AG04450 (cell line): ENCODE measurements at regions not wholly inside any gene's neighbourhood (a gene's known extent, or its start where the extent isn't known, plus 50 kb on each side); places are given as distances from the start of the nearest gene placed in this dataset.

Experiments
- CTCF ChIA-PET: fragments of 300-600, 350-600 bp; formaldehyde crosslinking; extraction: SDS; loops from one replicate; lab custom pipeline; 2022; ENCODE audit warnings: antibody characterized with exemption, inconsistent platforms; lab: Charles Lee
- POLR2A ChIA-PET: fragments of 350-600 bp; formaldehyde crosslinking; extraction: SDS; loops from one replicate; lab custom pipeline; 2021; ENCODE audit warnings: antibody characterized with exemption, inconsistent platforms; lab: Yijun Ruan, JAX
- DNase-seq: peaks from one replicate; pipeline ENCODE4 v3.0.0-alpha.2; 2011; ENCODE audit warnings: low read depth, low spot score
- H3K27ac ChIP-seq: one replicate; pipeline ENCODE4 v1.5.1; 2012; ENCODE audit warnings: low read depth, low read length, control low read depth
- H3K27me3 ChIP-seq: one replicate; pipeline ENCODE4 v1.6.0; 2012; ENCODE audit warnings: low read length; ENCODE audit not compliant: control insufficient read depth, insufficient read depth
- H3K4me3 ChIP-seq: 2 replicates; pipeline ENCODE4 v1.5.1; 2011; ENCODE audit warnings: mild to moderate bottlenecking, low read depth, low read length, control low read depth
- H3K9me3 ChIP-seq: 2 replicates; pipeline ENCODE4 v1.5.1; 2012; ENCODE audit warnings: low read length; ENCODE audit not compliant: control insufficient read depth, insufficient read depth
- TF ChIP-seq, protein P1 (sequence below): IDR thresholded peaks from 2 replicates; pipeline ENCODE4 v1.5.1; 2011; ENCODE audit warnings: low read depth, low read length, control low read depth, inconsistent platforms

DNA sequence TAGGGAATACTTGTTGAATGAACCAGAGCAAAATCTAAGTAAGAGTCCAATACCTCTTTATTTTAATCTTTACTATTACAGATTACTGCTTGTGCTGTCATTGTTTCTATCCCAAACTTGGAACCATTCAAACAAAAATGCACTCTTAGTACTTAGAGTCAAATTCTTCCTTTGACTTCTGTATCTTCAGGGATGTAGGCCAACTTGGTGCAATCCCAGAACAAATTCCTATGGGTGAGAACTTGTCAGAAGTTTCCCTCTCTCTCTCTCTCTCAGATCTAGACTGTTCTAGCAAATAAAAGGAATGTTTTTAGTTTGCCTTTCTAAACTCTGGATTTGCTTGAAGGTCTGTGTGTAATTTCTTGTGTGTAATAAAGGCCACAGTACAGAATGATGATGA, 329.0 kb upstream of the TMTC4 start:
- H3K27me3 ChIP-seq, result no peaks in the 10 kb centered on the region
- no peaks in the 10 kb centered on the region for H3K9me3 ChIP-seq
- POLR2A ChIA-PET, result no interaction called here
- no peak for DNase-seq
- H3K4me3 ChIP-seq, result no peak overlapping the region
- TF ChIP-seq, protein P1, sequence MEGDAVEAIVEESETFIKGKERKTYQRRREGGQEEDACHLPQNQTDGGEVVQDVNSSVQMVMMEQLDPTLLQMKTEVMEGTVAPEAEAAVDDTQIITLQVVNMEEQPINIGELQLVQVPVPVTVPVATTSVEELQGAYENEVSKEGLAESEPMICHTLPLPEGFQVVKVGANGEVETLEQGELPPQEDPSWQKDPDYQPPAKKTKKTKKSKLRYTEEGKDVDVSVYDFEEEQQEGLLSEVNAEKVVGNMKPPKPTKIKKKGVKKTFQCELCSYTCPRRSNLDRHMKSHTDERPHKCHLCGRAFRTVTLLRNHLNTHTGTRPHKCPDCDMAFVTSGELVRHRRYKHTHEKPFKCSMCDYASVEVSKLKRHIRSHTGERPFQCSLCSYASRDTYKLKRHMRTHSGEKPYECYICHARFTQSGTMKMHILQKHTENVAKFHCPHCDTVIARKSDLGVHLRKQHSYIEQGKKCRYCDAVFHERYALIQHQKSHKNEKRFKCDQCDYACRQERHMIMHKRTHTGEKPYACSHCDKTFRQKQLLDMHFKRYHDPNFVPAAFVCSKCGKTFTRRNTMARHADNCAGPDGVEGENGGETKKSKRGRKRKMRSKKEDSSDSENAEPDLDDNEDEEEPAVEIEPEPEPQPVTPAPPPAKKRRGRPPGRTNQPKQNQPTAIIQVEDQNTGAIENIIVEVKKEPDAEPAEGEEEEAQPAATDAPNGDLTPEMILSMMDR, result no peak
- CTCF ChIA-PET, result no interaction called here
- no peak overlapping the region for H3K27ac ChIP-seq

- TF ChIP-seq, protein P1, result no peak
- CTCF ChIA-PET, result interaction anchor here (1.0 to 1.9 kb wide), 3 partner anchors 12 to 417 kb away, joined by 3 to 9 read pairs (median 3); no protein-coding TSS in a partner anchor
- H3K27ac ChIP-seq, result no peak overlapping the region
- no peak for DNase-seq
- H3K9me3 ChIP-seq, result no peaks in the 10 kb centered on the region
- POLR2A ChIA-PET, result no interaction called here
- no peak overlapping the region for H3K4me3 ChIP-seq
- H3K27me3 ChIP-seq, result no peaks in the 10 kb centered on the region
Measured at GRCh38 chr13:100989392-100989791, 314.8 kb upstream of the TMTC4 start.

DNA sequence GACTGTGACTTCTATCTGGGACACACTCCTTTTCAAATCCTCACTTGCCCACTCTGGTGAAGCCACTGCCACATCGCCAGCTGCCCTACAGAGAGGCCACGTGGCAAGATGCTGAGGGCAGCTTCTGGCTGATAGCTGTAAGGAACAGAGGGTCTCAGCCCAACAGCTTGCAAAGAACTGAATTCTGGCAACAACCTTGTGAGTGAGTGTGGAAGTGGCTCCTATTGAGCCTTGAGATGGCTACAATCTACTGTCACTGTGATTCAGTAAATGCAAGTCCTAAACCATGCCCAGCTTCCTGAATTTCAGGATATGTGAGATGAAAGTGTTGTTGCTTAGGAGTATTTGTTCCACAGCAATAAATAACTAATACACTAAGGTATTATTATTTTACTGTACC, 314.3 kb upstream of the TMTC4 start:
- TF ChIP-seq, protein P1, result no peak
- POLR2A ChIA-PET, result no interaction called here
- Histone ChIP-seq H3K27me3 (no peaks in the 10 kb centered on the region), H3K4me3 (no peak overlapping the region), H3K9me3 (no peaks in the 10 kb centered on the region), H3K27ac (no peak overlapping the region)
- CTCF ChIA-PET, result interaction anchor here (1.0 to 1.9 kb wide), 3 partner anchors 12 to 416 kb away, joined by 3 to 9 read pairs (median 3); no protein-coding TSS in a partner anchor
- no peak for DNase-seq

- POLR2A ChIA-PET, result no interaction called here
- CTCF ChIA-PET, result interaction anchor here (0.8 to 1.5 kb wide), 3 partner anchors 263 to 1331 kb away, joined by 3 to 12 read pairs (median 4); no protein-coding TSS in a partner anchor
- no peaks in the 10 kb centered on the region for H3K9me3 ChIP-seq
- no peak overlapping the region for H3K27ac ChIP-seq
- TF ChIP-seq, protein P1, result peak; percentile 55
- H3K4me3 ChIP-seq, result no peak overlapping the region
- DNase-seq, result peak; percentile 16
- H3K27me3 ChIP-seq, result no peaks in the 10 kb centered on the region
Measured at GRCh38 chr13:100987948-100988347, 313.4 kb upstream of the TMTC4 start.

DNA sequence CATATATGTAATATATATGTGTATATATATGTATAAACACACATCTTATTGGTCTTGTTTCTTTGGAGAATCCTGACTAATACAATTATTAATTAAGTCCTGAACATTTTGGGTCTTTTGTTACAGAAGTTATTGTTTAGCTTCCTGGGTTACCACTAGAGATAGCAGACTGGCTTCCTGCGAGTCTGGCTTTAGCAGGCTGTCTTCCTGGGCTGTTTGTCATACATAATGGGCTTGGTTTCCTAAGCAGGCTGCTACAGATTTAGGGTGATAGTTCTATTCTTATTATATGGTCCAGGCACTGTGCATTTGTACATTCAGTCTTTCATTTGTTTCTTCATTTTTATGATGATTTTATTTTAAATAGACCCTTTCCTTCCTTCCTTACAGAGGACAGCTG, 312.0 kb upstream of the TMTC4 start:
- no peak overlapping the region for H3K4me3 ChIP-seq
- no peak overlapping the region for H3K27ac ChIP-seq
- ChIA-PET CTCF (interaction anchor here (1.5 to 1.7 kb wide), 2 partner anchors 292 to 1330 kb away, joined by 3 to 4 read pairs; no protein-coding TSS in a partner anchor), POLR2A (no interaction called here)
- no peaks in the 10 kb centered on the region for H3K9me3 ChIP-seq
- no peaks in the 10 kb centered on the region for H3K27me3 ChIP-seq
- TF ChIP-seq, protein P1, result no peak
- DNase-seq, result no peak
